A673 (cell line): ENCODE measurements at regions not wholly inside any gene's neighbourhood (a gene's known extent, or its start where the extent isn't known, plus 50 kb on each side); places are given as distances from the start of the nearest gene placed in this dataset.

Experiments used
- CTCF ChIP-seq: fragments of 300-800, 200-600 bp; sonication (generic); conservative IDR thresholded peaks from 2 replicates; pipeline ENCODE4 v1.5.1; 2017; ENCODE audit warnings: low read depth, mild to moderate bottlenecking, antibody characterized with exemption, low read length, moderate library complexity, mixed read lengths
- EZH2 ChIP-seq: fragments of 200-600 bp; sonication (generic); IDR thresholded peaks from 2 replicates; pipeline ENCODE4 v1.6.1; 2017; ENCODE audit warnings: borderline replicate concordance, low read depth, mild to moderate bottlenecking, mixed read lengths, antibody characterized with exemption, low read length; ENCODE audit not compliant: poor library complexity, severe bottlenecking

GRCh38 chr10:43963379-43963778 is 314.7 kb upstream of the ZNF32 start:
- no peak for TF ChIP-seq CTCF
- TF ChIP-seq EZH2, result no peak
